ENCODE measurements at regions not wholly inside any gene's neighbourhood (a gene's known extent, or its start where the extent isn't known, plus 50 kb on each side); places are given as distances from the start of the nearest gene placed in this dataset.

DNA sequence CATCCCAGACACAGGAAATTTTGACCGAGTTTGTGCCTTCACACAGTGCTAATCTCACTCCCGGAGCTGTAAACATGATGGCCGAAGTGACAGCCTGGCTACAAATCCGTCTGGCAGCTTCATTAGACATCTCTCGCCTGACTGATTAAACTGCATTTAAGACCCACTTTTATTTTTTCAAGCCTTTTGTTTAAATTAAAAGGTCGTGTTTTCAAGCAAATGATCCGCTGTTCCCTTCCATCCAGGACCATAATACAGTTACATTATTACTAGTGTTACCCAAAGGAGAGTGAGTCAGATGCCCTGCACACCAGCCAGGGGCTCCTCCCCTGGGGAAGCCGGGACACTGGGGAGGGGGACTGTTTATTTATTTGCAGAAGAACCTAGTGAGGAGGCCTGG, 200.2 kb downstream of the EXOC5 start:
- Histone ChIP-seq H3K4me3 (ENCODE audit: control insufficient read depth in 2 of 3, extremely low read depth in 1 of 3, insufficient read depth in 2 of 3, low read depth in 1 of 3, low read length in 3 of 3) (no peak overlapping the region), H3K79me2 (ENCODE audit: control insufficient read depth, insufficient read depth, low read length) (no peaks in the 10 kb centered on the region), H3K4me2 (ENCODE audit: control insufficient read depth, extremely low read depth, insufficient read depth, low read depth, low read length) (no peak overlapping the region), H3K36me3 (ENCODE audit: control insufficient read depth in 2 of 2, extremely low read depth in 1 of 2, insufficient read depth in 2 of 2, low read length in 2 of 2) (no peaks in the 10 kb centered on the region), H3K27me3 (ENCODE audit: control insufficient read depth, extremely low read depth, insufficient read depth, low read length) (peaks cover 3% of the 10 kb centered on the region), H3K9ac (ENCODE audit: control insufficient read depth, extremely low read depth, insufficient read depth, low read length) (no peak overlapping the region), H3K9me3 (ENCODE audit: control insufficient read depth, low read depth, low read length) (no peaks in the 10 kb centered on the region), H4K20me1 (ENCODE audit: control insufficient read depth, extremely low read depth, insufficient read depth, low read length) (no peaks in the 10 kb centered on the region), H3K4me1 (ENCODE audit: control insufficient read depth, extremely low read depth, insufficient read depth, low read length) (no peaks in the 10 kb centered on the region), H2AFZ (ENCODE audit: control insufficient read depth, low read length) (no peak overlapping the region), H3K27ac (ENCODE audit: control insufficient read depth, insufficient read depth, low read length) (no peak overlapping the region), H3K9me1 (ENCODE audit: control insufficient read depth, extremely low read depth, insufficient read depth, low read length) (no peaks in the 10 kb centered on the region)
- FAIRE-seq (no peak), DNase-seq (ENCODE audit: low read depth, low spot score) (no peak)
- TF ChIP-seq, protein P1, sequence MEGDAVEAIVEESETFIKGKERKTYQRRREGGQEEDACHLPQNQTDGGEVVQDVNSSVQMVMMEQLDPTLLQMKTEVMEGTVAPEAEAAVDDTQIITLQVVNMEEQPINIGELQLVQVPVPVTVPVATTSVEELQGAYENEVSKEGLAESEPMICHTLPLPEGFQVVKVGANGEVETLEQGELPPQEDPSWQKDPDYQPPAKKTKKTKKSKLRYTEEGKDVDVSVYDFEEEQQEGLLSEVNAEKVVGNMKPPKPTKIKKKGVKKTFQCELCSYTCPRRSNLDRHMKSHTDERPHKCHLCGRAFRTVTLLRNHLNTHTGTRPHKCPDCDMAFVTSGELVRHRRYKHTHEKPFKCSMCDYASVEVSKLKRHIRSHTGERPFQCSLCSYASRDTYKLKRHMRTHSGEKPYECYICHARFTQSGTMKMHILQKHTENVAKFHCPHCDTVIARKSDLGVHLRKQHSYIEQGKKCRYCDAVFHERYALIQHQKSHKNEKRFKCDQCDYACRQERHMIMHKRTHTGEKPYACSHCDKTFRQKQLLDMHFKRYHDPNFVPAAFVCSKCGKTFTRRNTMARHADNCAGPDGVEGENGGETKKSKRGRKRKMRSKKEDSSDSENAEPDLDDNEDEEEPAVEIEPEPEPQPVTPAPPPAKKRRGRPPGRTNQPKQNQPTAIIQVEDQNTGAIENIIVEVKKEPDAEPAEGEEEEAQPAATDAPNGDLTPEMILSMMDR (optimal IDR thresholded peaks at IDR 0.05 in 1 of 3, IDR thresholded peaks at IDR 0.05 in 1 of 3, conservative IDR thresholded peaks at IDR 0.05 in 1 of 3; ENCODE audit: extremely low read depth in 1 of 3, insufficient read depth in 2 of 3, low read length in 3 of 3): no peak
- TF ChIP-seq EZH2 (IDR thresholded peaks at IDR 0.05; ENCODE audit: low read length): no peak
- dilution Hi-C loops (cut with MboI; ENCODE audit: extremely low pct_ligation_motif_present, low sequenced_read_pairs): no loop called here

DNA sequence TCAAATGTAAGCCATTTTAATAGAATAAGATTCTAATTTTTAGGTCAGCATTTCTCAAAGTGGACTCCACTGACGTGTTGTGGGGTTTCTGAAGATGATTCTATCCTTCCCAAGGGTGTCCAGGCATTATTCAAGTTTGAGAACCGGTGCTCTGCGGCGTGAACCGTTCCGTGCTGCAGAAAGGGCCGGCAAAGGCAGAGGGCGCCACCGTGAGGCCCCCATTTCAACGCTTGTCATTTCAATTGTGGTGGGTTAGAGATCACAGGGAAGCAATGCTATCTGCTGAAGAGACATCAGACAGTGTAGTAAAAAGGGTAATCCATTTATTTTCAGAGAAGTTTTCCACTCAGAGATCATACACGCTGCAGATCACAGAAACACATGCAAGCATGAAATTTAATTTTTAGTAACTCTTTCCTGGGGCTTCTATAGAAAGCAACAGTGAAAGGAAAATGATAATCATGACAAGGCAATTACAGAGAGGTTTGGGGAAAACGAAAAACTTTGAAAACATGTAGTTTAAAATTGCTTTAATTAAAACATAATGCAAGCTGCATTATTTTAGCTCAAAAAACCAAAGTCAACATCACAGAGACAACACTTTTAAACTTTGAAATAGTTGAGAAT, 201.7 kb downstream of the EXOC5 start:
- Histone ChIP-seq H4K20me1 (ENCODE audit: control insufficient read depth, extremely low read depth, insufficient read depth, low read length) (no peaks in the 10 kb centered on the region), H3K27ac (ENCODE audit: control insufficient read depth, insufficient read depth, low read length) (no peak overlapping the region), H3K36me3 (ENCODE audit: control insufficient read depth in 2 of 2, extremely low read depth in 1 of 2, insufficient read depth in 2 of 2, low read length in 2 of 2) (no peaks in the 10 kb centered on the region), H3K9me3 (ENCODE audit: control insufficient read depth, low read depth, low read length) (no peaks in the 10 kb centered on the region), H3K27me3 (ENCODE audit: control insufficient read depth, extremely low read depth, insufficient read depth, low read length) (peaks cover 3% of the 10 kb centered on the region), H2AFZ (ENCODE audit: control insufficient read depth, low read length) (no peak overlapping the region), H3K4me3 (ENCODE audit: control insufficient read depth in 2 of 3, extremely low read depth in 1 of 3, insufficient read depth in 2 of 3, low read depth in 1 of 3, low read length in 3 of 3) (no peak overlapping the region), H3K4me1 (ENCODE audit: control insufficient read depth, extremely low read depth, insufficient read depth, low read length) (no peaks in the 10 kb centered on the region), H3K79me2 (ENCODE audit: control insufficient read depth, insufficient read depth, low read length) (no peaks in the 10 kb centered on the region), H3K4me2 (ENCODE audit: control insufficient read depth, extremely low read depth, insufficient read depth, low read depth, low read length) (no peak overlapping the region), H3K9ac (ENCODE audit: control insufficient read depth, extremely low read depth, insufficient read depth, low read length) (no peak overlapping the region), H3K9me1 (ENCODE audit: control insufficient read depth, extremely low read depth, insufficient read depth, low read length) (no peaks in the 10 kb centered on the region)
- TF ChIP-seq, protein P1 (optimal IDR thresholded peaks at IDR 0.05 in 1 of 3, IDR thresholded peaks at IDR 0.05 in 1 of 3, conservative IDR thresholded peaks at IDR 0.05 in 1 of 3; ENCODE audit: extremely low read depth in 1 of 3, insufficient read depth in 2 of 3, low read length in 3 of 3): peak; percentile 57 to 68 (median 58)
- no peak for TF ChIP-seq EZH2 (IDR thresholded peaks at IDR 0.05; ENCODE audit: low read length)
- dilution Hi-C loops (cut with MboI; ENCODE audit: extremely low pct_ligation_motif_present, low sequenced_read_pairs): no loop called here
- no peak for FAIRE-seq
- no peak for DNase-seq (ENCODE audit: low read depth, low spot score)

All from keratinocyte (primary cell).